ENCODE measurements at regions not wholly inside any gene's neighbourhood (a gene's known extent, or its start where the extent isn't known, plus 50 kb on each side); places are given as distances from the start of the nearest gene placed in this dataset.

DNA sequence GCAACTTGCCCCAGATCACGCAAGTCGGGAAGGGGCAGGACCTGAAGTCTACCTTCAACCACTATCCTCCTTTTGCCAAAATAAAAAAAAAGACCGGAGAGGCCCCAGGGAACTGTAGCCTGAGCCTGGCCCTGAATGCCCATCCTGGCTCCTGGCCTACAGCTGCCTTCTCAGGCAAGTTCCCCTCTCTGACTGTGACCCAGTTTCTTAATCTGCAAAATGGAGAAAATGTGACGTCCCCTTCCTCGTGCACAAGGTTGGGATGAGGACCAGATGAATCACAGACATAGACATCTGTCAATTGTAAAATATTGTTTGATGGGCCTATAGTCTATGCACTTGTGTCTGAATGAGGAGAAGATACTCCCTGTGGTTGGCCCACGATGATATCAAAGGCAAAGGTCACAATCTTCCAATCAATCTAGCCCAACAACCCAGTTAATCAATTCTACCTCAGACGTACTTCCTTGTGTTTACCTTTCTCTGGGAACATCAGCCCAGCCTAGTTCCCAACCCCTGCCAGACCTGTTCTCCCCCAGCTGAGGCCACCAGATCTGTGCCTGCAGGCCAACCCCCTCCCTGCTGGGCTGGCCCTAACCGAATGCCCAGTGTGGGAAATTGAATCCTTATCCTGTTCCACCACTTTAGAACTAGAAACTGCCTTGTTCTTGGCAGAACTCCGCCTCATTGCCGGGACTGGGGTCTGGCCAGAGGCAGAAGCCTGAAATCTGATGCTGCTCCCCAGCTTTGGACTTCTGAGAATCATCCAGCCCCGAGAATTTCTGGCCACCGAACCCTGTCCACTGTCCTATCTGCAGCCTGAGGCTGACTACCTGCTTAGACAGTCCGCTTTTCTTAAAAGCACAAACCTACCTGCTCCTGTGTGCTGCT is 101.8 kb upstream of the LIPC start:
- DNase-seq = peak; percentile 28

DNA sequence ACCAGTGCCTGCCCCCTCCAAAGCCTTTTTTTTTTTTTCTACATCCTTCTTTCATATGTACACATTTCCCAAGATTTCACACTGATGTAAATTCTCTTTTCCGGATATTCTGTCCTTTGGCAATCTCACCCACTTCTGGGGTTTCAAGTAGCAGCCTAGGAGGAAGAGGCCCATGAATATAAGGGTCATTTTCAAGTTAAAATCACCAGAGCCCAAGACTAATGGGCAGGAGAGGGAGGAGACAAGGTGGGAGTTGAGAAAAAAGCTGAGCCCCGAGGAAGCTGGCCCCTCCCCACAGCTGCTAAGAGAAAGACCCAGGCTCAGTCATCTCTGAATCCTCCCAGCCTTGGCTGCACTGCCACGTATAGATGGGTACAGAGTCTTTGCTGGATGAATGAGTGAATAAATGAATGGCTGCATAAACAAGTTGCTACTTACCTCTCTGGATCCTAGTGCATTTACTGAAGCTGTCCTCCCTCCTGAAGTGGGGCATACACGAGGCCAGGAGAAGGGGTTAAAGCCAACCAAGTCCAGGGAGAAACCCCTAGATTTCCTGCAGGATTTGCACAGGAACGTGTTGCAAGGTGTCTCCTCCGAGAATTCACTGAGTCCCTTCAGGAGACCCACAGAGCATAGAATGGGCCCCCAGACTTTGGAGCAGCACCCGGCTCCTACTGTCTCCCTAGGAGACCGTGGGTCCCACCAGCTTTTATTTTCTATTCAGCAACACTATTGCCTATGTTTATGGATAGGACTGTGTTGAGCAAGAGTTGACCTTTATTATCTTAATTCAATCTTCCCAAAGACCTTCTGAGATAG is 100.8 kb upstream of the LIPC start:
- DNase-seq = no peak

DNA sequence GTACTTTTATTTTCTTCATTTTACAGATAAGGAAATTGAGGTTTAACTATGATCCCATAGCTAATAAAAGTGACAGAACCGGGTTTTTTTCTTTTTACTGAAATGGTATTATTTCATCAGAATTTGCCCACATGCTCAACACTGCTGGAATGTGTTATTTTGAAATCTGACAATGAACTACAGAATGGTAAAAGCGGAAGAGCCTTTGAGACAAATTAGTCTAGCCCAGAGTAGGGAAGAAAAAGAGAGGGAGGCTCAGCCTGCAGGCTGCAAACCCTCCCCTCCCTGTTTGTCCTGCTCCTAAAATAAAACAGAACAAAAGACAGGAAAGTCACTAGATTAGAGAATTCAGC is 100.3 kb upstream of the LIPC start:
- DNase-seq = no peak

DNA sequence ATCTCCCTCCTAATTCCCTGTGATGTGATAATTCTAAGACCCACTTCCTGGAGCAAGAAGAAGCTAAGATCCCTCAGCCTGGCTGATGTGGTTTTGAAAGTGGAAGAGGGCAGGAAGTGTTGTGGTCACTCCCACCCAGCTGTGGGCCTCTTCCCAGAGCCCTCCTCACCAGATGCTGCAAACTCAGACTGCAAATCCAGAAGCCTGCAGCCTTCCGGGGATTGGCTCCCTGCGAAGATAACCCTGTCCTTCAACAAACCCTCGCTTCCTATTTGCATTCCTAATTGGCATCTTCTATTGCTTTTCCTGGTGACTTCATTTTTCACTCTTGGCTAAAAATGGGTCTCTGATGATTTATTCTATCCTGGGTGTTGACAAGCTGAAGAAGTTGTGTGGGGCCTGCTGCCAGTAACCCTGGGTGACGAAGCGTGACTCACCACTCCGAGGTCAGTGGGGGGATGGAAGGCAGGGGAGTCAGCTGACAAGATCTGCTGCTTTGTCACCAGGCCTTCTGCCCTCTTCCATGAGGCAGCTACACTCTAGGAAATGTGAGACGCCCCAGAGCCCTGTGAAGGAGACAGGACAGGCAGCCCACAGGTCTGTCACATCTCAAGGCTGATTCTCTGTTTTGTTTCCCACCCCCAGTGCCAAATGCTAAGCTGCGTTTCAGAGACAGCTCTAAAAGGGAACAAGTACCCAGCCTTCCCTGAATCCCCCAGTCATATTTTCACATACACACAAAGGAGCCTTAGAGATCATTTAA is 99.7 kb upstream of the LIPC start:
- DNase-seq = peak; percentile 90

DNA sequence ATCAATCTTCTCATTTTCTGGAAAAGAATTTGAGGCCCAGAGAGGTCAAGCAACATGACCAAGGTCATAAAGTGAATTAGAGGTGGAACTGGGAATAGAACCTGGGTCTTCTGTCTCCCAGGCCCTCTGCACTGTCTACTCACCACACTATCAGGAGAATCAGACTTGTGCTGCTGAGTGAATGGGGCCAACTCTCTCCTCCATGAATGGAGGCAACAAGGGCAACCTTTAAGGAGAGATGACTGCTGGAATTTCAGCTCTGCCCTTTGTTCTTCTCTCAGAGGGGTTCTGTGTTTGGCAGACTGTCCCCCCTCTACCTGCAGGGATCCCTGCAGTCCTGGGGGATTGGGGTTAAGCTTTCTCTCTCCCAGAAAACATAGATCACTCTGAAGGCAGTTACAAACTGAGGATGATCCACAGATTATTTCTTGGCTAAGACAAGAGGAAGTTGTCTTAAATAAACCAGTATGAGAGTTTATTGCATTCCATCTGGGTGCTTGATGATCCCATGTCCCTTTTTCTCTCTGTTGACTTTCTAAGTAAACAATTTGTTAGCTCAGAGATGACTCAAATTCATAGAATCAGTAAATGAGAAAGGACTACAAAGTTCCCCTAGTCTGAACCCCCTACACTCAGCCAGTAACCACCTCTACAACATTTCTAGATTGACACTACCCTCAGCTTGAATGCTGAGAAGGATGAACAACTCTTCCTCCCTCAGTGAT is 99.0 kb upstream of the LIPC start:
- DNase-seq = no peak

DNA sequence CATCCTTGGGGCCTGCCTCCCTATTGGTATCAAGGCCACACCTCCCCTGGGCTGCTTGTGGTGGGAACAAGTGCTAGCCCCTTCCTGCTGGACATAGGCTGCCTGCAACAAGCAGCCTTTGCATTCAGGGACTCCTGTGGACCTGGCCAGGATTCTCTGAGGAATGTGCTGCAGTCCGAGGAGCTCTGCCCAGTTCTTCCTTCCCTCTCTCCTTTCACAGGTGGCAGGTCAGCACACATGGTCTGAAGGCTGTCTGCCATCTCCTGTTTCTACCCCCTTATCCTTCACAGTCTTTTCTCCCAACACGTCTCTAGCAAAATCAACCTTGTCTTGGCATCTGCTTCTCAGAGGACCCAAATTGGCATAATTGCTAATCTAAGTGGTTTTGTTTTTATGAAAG is 97.0 kb upstream of the LIPC start:
- DNase-seq = no peak

DNA sequence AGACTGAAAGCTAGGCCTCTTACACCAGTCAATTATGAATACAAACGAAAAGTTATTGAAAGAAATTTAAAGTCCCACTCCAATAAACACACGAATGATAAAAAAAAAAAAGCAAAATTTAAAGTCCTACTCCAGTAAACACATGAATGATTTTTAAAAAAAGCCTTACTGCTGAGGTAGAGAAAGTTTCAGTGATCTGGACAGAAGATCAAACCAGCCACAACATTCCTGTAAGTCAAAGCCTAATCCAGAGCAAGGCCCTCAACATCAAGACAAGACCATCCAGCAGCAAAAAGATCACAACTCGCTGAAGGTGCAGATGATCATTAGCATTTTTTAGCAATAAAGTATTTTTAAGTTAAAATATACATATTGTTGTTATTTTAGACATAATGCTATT is 95.6 kb upstream of the LIPC start:
- DNase-seq = no peak

DNA sequence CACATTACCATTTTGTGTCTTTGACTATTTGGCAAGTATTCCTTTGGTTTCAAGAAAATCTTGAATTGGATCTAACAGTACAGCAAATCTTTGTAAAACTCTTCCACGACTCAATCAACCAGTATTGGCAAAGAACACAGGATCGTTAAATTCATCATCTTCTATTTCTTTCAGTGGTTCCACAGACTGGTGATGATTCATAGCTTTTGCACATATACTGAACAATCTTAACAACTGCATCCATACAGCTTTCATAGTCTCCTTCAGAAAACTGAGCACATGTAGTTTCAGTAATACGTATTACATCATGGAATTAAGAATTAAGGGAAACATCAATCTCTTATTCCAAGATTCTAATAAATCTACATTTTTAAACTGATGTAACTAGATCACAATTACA is 91.6 kb upstream of the LIPC start:
- no peak for DNase-seq

DNA sequence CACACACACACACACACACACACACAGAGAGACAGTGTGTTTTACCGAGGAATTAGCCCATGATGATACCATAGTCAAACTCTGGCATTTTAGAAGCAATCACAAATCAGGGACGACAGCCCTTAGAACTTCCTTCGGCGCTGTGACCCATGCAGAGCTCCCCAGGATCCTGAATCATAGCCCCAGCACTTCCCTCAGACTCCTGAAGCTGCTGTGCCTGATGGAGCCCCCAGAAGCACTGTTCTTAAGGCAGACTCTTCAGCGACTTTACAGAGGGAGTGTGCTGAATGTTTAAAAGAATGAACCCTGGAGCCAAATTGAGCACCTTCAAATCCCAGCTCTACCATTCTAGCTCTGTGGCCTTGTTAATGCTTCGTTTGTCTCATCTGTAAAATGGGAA is 89.3 kb upstream of the LIPC start:
- DNase-seq = no peak

DNA sequence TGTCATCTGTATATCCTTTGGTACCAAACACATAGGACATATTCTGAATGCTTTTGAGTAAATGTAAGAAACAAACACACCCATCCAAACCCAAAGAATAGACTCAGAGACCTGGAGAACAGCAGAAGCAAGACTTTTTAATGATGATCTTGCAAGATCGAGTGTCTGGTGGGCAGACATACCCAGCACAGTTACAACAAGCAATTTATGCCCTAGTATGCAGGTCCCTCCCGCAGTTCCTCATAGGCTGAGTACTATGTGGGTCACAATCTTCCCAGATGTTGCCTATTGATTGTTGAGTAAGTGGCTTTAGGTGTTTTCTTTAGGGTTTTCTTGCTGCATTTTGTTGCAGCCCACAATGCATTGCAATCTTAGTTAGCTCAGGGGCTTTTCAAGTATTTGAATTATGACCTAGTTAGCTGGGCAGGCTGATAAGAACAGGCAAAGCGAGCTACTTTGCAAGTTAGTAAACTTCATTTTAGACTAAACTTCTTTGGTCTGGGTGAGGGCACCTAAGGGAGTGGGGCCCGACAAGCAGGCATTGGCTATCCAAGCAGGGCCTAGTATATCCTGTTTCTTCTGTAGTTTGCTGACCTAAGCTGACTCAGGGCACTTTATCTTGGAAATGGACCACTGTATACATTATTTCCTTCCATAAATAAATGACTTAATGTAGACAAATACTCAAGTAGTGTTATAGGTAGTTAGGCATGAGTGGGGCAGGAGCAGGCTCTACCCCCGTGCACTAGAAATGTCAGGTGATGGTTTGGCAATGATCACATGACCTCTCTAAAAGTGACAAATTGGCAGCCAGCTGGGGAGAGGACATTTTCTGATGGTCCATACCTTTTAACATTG is 87.3 kb upstream of the LIPC start:
- DNase-seq = no peak

DNA sequence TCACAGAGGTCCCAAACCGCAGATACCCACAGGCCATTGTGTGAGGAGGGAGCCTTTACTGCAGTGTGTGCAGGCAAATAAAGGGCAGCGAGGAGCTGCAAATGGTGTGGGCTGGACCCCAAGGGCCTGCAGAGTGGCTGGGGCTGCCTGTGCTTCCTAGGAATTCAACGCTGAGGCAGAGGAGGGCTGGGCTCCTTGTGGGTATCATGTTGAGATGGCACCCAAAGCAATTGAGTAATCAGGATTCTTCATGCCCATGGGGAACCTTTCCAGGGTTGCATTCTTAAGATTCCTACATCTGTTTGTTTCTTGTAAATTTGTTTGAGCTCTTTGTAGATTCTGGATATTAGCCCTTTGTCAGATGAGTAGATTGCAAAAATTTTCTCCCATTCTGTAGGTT is 85.4 kb upstream of the LIPC start:
- DNase-seq = no peak

DNA sequence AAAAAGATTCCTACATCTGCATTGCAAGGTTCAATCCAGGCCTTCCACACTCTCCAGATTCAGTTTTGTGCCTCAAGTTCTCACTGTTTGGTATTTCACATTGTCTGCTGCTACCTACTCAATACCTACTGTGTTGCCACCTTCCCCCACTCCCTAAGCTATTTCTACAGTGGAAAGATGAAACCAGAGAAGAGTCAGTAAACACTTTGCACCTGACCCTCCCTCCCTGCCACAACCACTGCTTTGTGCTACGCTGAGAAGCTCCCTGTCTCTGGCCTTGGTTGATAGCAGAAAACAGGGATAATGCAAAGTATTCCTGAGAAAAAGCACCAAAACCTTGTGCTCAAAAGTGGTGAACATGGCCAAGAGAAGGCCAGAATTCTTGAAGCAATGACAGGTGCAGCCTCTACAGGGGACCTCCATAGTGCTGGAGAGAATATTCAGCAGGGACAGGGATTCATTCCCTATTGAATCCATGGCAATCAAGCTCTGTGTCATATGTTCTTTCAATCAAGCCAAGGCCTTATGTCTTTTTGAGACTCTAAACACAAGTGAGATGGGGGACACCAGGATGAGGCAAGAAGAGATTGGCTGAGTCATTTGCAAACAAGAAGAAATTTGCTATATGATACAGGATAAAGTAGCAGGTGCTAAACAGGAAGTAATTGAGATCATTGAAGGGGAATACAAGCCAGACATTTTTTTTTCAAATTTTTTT is 83.5 kb upstream of the LIPC start:
- DNase-seq = no peak

DNA sequence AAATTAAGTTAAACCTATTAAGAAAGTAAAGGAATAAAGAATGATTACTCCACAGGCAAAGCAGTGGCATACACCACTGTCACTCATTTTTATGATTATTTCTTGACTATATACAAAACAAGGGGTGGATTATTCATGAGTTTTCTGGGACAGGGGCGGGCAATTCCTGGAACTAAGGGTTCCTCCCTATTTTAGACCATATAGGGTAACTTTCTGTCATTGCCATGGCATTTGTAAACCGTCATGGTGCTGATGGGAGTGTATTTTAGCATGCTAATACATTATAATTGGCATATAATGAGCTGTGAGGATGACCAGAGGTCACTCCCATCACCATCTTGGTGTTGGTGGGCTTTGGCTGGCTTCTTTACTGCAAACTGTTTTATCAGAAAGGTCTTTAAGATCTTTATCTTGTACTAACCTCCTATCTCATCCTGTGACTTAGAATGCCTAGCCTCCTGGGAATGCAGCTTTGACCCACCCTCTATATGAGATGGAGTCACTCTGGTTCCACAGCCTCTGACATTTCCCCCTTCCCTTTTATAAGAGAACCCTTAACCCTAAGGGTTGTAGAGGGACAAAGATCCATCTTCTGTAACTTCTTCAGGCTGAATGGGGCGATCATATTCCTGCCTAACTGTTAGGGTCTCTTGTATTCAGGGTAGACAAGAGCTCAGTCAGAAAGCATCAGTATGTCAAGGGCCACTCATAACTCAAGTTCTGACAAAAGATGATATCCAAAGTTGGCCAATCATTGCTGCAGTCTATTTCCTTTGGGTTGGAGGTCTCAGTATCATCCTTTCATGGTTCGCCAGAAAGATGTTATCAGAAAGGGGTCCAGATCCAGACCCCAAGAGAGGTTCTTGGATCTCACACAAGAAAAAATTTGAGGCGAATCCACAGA is 79.5 kb upstream of the LIPC start:
- no peak for DNase-seq

DNA sequence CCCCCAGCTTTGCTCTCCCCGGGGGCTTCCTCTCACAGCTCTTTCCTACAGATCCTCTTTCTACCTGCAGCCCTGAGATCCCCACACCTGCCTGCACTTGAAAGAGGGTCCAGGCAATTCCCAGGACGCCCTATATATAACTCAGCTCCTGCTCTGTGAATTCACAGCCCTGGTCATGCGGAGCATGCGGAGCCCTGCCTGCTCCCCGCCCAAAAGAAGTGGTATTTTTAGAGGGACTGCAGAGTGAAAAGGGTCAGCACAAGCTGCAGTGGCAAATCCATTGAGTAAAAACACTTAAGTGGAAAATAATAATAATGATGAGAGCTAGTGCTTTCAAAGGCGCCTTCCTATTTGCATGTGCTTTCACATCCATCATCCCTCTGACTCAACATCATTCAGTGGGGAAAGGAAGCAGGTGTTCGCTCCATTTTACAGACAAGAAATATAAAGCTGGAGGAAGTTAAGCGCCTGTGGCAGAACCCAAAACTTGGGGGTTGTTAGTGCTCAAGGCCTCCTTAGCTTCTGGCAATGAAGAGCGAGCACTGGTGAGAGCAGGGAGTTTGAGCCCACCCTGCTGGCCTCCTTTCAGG is 76.3 kb upstream of the LIPC start:
- no peak for DNase-seq

DNA sequence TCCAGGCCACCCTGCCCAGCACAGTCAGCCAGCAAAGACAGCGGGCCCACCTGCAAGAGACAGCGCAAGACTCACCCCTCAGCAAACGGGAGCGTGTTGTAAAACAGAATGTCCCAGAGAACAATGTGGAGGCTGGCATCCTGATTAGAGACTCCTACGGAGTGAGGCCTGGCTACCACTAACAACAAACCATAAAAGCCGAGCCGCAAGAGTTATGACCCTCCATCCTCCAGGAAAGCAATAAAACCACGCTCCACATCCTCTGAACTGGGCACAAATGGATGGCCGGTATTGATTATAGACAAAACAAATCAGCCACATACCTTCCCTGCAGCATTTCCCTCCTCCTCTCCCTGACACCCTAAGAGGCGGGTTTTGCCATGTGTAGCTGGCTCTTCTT is 75.8 kb upstream of the LIPC start:
- no peak for DNase-seq

DNA sequence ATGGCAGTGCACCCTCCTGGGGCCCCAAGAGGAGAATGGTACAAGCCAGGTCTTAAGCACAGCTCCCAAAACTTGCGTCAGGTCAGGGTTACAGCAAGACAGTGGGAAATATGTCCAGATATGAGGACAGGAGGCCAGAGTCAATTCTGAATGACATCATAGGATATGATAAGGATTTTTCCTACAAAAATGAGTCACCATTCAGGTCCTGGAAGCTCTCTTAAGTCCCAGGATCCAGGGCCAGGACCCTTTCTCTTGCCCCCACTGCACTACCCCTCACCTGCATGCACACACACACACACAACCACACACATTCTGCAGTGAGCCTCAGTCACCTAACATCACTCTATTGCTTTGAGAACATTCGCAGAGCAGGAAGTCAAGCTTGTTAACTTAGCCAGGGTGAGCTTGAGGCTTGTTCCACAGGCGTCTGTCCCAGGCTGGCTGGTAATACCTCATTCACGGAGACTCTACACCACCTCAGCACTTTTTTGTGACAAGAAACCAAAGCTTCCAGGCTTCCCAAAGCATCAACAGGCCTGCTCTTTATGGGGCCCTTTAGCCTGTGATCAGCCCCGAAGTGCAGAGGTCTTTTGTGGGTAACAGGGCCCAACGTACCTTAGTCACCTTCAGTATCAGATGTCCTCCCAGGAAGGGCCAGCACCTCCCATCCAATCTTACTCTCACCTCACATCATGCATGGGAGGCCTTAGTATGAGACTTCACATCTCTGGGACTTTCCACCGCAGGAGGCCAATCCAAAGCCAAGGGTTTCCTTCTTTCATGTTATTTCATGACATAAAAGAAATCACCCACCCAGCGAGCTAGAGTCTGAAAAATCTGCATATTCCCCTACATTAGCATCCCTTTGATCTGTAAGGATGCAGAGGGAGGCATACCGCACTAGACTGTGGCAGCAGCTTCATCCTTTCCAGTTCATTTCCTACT is 74.0 kb upstream of the LIPC start:
- no peak for DNase-seq

DNA sequence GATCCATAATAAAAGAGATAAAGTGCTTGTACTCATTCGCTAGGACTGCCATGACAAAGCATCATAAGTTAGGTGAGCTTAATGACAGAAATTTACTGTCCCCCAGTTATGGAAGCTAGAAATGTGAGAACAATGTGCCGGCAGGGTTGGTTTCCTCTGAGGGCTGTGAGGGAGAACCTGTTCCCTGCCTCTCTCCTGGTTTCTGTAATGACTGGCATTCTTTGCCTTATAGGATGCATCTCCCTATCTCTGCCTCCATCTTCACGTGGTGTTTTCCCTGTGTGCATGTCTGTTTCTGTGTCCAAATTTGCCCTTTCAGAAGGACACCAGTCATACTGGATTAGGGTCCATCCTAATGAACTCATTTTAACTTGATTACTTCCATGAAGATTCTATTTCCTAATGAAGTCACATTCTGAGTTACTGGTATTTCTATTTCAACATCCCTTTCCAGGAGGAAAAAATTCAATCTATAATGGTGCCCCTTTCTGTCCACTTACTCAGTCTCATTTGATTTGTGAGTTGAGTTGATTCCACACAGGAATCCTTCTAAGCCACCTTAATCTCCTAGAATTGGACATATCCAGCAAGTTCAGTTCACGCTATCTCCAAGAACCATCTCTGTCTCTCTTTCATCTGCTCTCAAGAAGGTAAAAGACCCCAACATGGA is 71.2 kb upstream of the LIPC start:
- DNase-seq = no peak

DNA sequence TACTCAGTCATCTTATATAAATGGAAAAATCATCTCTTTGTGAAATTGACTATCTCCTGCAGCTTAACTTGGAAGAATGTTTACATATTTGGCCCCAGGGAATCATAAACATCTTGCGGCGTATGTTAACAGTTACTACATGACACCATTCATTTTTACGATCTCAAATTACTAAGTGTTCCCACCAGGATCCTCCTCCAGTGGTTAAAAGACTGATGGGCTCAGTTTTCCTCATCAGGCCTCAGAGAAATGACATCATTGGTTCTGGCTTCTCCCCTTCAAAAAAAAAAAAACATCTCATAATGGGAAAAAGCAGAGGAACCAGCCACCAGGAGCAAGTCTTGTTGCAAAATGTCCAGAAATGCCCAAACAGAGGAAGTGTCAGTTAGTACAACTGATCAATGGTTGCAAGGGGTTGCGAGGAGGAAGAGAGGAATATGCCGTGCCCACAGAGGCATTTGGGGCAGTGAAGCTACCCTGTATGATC is 70.5 kb upstream of the LIPC start:
- DNase-seq = no peak
